ENCODE measurements at regions not wholly inside any gene's neighbourhood (a gene's known extent, or its start where the extent isn't known, plus 50 kb on each side); places are given as distances from the start of the nearest gene placed in this dataset.

DNA sequence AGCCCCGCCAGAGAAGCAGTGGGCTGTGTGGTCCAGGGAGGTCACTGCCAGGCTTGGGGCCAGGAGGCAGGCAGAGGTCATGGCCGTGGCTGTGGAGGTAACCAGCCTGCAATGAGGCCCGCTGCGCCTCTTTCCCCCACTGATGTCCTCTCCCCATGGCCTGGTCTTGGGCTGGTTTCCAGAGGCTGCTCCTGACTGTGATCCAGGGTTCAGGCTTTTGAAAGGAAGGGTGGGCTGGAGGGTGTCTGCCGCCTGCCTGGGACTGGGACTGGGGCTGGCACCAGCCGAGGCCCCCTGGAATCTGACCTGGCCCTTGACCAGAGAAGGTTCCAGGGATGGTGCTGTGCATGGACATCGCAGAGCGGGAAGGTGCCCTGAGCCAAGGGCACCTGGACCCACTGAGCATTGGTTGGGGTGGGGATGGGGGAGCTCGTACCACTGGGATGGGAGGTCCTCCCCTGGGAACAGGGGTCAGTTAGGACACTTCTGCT is 59.6 kb upstream of the THY1 start:
- no peak for DNase-seq (ENCODE audit: extremely low read depth in 1 of 11, low read depth in 9 of 11, low spot score in 4 of 11)

DNA sequence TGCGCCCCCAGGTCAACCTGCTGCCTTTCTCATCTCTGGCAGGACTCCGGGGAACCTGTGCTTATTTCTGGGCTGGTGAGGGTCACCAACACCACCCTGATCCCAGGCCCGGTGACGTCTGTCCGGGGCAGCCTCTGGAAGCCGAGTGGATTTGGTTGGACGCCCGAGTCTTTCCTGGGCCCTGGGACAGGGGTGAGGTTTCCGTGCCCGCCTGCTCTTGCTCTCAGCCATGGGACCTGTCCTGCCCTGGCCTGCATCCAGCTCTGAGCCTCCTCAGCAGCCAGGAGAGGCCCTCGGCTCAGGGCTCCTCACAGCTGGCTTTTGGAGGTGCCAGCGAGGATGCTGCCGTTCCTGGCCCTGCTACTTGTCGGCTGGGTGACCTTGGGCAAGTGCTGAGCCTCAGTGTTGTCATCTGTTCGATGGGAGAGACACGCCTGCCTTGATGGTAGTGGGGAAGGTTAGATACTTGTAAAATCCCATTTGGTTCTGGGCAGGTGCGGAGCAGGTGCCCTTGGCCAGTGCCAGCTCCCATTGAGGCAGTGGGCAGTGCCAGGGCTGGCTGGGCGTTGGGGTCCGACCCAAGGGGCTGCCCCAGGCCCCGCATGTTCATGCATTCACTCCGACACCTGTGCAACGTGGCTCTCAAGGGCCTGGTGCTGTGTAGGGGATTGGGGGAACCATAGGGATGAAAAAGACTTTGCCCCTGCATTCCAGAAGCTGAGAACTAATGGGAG is 58.9 kb upstream of the THY1 start:
- no peak for DNase-seq (ENCODE audit: extremely low read depth in 1 of 11, low read depth in 9 of 11, low spot score in 4 of 11)

DNA sequence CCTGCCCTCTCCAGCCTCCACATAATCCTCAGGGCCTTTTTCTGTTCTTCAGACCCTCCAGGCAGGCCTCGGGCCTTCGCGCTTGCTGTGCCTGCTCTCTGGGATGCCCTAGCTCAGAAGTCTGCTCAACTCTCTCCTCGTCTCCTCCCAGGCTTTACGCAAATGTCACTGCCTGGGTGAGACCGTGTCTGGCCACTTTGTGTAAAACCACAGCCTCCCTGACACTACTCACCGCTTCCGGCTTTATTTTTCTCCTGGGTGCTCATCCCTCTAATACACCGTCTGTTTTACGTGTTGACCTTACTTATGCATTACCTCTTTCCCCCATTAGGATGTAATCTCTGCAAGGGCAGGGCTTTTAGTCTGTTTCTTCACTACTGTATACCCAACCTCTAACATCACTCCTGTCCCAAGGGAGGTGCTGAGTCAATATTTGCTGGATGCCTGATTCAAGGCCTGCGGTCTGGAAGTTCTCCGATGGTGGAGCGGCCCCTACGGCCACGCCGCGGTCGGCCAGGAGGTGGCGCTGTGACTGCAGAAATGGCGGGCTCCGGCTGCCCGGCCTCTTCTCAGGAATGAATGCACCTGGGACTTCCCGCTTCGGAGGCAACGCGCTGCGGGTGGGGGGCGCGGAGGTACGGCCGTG is 58.2 kb upstream of the THY1 start:
- peak in 9 of 11 donors; percentile 24 to 56 (median 44) for DNase-seq (ENCODE audit: extremely low read depth in 1 of 11, low read depth in 9 of 11, low spot score in 4 of 11)

DNA sequence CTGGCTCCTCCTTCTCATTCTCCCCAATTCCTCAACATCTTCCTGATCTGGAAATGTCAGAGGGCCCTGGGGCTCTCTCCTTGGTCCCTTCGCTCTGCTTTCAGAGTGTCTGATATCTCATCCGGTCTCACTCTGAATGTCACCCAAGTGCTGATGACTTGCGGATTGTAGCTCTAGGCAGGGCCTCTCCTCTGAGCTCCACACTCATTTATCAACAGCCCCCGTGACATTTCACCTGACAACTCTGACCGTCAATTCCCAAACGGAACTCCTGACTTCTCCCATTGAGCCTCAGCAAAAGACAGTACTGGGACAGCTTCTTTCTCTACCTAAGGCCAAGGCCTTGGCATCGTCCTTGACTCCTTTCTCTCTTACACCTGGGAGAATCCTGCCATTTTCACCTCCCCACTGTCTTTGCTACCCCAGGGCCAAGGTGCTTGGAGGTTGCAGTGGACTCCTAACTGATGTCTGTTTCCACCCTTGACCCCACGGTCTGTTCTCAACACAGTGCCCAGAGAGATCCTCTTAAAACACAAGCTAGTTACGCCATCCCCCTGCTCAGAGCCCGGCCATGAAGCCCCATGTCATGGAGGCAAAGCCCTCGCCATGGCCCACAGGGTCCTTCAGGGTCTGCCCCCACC is 57.5 kb upstream of the THY1 start:
- no peak for DNase-seq (ENCODE audit: extremely low read depth in 1 of 11, low read depth in 9 of 11, low spot score in 4 of 11)

DNA sequence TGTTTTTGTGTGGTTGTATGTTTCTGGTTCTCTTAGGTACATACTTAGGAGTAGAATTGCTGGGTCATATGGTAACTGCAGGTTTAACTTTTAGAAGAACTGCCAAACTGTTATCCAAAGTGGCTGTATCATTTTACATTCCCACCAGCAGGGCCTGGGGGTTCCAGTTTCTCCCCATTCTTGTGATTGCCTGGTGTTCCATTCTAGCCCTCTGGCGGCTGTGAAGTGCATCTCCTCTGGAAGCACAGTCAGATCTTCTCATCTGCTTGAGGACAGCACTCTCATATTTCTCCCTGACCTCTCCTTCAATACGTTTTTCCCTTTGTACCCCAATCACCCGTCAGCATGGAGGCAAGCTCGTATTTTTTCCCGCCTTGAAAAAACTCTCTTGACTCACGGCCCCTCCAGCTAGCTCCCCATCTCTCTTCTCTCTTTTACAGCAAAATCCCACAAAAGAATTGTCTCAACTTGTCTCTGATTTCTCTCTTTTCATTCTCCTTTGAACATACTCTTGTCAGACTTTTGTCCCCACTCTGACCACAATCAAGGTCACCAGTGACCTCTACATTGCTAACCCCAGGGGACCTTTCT is 56.8 kb upstream of the THY1 start:
- no peak for DNase-seq (ENCODE audit: extremely low read depth in 1 of 11, low read depth in 9 of 11, low spot score in 4 of 11)

DNA sequence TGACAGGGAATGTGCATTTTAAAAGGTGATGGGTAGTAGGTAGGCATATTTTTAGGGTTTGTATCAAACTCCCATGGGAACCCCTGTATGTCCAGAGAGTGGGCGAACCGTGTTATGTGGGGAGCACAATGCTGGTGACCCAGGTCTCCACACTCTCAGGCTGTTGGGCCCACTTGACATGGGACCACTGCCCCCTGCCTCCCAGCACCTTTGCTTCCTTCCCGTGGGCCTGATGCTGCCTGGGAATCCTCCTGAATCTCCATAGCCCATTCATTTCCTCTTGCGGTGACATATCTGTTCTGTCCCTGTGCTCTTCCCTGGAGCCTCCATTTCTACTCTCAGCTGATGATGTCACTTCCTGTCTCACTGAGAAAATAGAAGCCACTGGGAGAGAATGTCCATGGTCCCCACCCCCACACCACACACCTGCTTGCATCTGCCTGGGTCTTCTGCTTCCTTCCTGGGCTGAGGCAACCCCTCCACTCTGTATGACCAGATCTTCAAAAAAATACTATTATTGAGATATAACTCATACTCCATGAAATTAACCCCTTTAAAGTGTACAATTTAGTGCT is 55.8 kb upstream of the THY1 start:
- DNase-seq (ENCODE audit: extremely low read depth in 1 of 11, low read depth in 9 of 11, low spot score in 4 of 11) = no peak

DNA sequence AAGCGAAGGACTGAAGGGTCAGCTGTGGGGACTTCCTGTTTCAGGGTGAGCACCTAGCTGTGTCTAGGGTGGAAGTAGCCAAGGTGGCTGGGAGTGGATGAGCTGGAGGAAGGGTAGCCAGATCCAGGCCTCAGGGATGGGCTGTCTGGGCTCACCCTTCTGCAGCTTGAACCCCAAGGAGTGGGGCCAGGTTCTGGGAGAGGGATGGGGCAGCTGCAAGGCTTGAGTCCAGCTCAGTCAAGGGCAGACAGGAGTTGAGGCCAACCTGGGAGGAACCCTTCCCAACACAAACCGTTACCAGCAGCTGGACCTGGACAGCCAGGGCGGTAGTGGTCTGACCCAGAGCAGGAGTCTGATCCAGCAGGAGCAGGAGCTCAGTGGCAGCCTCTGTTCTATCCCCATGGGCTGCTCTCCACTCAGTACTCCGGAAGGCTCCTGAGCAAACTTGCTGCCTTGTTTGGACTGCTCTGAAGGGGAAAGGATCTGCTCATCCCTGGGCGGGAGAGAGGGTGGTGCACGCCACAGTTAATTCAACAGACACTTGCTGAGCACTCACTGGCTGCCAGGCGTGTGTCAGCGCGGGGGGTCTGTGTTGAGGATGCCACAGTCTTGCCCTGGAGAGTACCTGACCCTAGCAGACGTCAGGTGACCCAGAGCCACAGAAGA is 53.8 kb upstream of the THY1 start:
- no peak for DNase-seq (ENCODE audit: extremely low read depth in 1 of 11, low read depth in 9 of 11, low spot score in 4 of 11)

DNA sequence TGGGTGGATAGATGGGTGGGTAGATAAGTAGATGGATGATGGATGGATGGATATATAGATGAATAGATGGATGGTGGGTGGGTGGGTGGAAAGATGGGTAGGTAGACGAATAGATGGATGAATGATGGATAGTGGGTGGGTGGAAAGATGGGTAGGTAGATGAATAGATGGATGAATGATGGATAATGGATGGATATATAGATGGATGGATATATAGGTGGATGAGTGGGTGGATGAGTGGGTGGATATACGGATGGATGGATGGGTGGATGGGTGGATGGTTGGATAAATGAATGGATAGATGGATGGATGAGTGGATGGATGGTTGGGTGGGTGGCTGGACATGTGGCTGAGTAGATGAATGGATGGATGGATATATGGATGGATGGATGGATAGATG is 53.1 kb upstream of the THY1 start:
- DNase-seq (ENCODE audit: extremely low read depth in 1 of 11, low read depth in 9 of 11, low spot score in 4 of 11) = no peak

DNA sequence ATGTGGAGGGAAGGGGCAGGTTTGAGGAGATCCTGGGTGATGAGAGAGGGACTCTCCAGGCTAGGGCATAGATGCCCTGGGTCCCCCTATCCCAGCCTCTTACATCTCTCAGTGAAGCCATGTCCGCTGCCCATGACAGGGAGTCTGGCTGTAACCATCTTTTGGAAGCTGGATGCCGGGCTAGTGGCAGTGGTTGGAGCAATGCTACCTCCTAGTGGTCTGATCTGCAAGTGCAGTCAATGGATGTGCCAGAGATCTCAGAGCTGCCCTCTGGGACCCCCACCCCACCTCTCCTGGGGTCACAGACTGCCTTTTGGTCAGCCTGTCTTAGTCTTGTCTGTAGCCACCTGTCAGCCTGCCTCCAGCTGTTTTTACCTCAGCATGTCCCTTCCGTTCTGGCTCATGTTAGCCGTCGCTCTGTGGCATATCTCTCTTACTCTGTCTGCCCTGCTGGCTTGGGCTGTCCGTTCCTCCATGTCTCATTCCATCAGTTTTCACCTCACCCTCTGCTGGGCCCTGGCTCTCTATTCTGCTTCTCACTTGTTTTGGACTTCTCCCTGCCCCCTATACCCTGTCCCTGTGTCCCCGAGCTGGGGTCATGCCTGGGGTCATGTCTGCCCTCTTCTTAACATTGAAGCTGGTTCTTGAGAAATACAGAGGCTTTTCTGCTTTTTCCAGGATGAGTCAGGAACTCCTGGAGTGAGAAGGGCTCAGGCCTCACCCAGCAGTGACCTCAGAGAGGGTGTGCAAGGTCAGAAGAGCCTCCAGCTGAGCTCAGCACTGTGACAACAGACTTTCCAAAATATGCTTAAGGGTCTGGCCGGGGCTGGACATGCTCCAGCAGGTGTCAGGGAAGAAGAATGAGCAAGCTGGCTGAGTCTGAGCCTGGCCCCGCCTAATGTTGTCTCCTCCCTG is 52.0 kb upstream of the THY1 start:
- peak in 10 of 11 donors; percentile 46 to 76 (median 60) for DNase-seq (ENCODE audit: extremely low read depth in 1 of 11, low read depth in 9 of 11, low spot score in 4 of 11)

DNA sequence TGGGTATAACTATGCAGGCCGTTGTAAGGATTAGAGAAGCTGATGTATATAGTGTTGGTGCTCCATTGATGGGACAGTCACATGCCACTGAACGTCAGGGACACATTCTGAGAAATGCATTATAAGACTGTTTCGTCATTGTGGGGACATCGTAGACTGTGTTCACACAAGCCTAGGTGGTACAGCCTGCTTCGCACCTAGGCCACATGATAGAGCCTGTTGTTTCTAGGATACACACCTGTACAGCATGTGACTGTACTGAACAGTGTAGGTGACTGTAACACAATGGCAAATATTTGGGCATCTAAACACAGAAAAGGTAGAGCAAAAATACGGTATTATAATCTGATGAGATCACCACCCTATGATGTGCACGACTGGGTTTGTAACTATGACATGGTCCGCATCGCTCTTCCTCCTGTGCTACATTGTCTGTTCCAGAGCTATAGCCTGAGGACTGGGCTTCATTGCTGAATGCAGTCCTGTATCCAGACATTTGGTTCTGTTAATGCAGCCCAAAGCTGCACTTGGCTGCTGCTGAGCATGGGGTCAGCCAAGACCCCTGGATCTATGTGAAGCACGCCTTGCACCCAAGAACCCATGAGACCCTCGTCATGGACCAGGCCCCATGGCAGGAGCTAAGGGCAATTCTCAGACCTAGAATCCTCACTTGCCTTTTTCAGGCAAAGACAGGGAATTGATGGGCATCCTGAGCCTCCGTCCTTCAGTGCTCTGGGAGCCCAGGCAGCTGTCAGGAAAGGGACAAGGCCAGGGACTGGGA is 51.1 kb upstream of the THY1 start:
- DNase-seq (ENCODE audit: extremely low read depth in 1 of 11, low read depth in 9 of 11, low spot score in 4 of 11) = no peak

DNA sequence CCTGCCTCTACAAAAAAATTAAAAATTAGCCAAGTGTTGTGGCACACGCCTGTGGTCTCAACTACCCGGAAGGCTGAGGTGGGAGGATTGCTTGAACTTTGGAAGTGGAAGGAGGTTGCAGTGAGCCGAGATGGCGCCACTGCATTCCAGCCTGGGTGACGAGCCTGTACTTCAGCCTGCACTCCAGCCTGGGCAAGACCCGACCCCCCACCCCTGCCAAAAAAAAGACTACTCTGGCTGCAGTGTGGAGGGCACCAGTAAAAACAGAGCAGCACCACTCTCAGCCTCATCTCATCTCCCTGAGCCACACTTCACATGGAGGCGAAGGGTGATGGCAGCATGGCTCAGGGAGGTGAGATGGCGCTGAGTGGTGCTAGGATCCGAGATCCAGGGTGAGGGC is 50.3 kb upstream of the THY1 start:
- no peak for DNase-seq (ENCODE audit: extremely low read depth in 1 of 11, low read depth in 9 of 11, low spot score in 4 of 11)

DNA sequence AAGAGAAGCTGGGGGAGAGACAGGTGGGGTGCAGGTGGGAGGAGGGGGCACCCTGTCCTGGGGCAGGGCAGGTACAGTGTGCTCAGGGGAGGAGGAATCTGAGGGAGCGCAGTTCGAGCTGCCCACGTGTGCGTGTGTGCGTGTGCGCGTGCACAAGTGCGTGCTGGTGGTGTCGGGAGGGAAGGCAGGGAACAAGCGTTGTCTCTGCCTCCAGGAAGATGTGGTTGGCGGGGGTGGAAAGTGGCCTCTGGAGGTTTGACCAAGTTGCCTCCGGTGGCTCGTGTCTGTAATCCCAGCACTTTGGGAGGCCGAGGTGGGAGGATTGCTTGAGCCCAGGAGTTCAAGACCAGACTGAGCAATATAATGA is 49.9 kb upstream of the THY1 start:
- DNase-seq (ENCODE audit: extremely low read depth in 1 of 11, low read depth in 9 of 11, low spot score in 4 of 11) = no peak
